Left cardiac atrium (tissue), 4 donors: ENCODE measurements at regions not wholly inside any gene's neighbourhood (a gene's known extent, or its start where the extent isn't known, plus 50 kb on each side); places are given as distances from the start of the nearest gene placed in this dataset.

Source experiments
- ATAC-seq, 2 donors: fragments of 200-7000 bp; cut with Tn5 transposase; one replicate each; pipeline ENCODE4 v1.9.1; 2020; ENCODE audit warnings: mild to moderate bottlenecking in 2 of 2, moderate library complexity in 2 of 2
- DNase-seq: peaks from one replicate; pipeline ENCODE4 v3.0.0-alpha.2; 2020
- intact Hi-C, 2 donors: fragments of 100-400 bp; cut with DNase I; formaldehyde crosslinking; loops; one replicate each; pipeline versions ENCODE4 v1.14.1 to v1.15.1; 2022 to 2023
- donor health status: DM: no; HTN: yes; CAD: no.
- donor health status: DM: no; HTN: yes; CAD: no; lungs with severe emphysema.
- donor health status: DM: yes; HTN: yes; CAD: no.
- donor health status: Dilated cardiomyopathy.

- intact Hi-C loops, result no loop called here
- no peak for ATAC-seq
- DNase-seq, result no peak
Observed at GRCh38 chr6:145381941-145382340, 353.4 kb downstream of the EPM2A start.

DNA sequence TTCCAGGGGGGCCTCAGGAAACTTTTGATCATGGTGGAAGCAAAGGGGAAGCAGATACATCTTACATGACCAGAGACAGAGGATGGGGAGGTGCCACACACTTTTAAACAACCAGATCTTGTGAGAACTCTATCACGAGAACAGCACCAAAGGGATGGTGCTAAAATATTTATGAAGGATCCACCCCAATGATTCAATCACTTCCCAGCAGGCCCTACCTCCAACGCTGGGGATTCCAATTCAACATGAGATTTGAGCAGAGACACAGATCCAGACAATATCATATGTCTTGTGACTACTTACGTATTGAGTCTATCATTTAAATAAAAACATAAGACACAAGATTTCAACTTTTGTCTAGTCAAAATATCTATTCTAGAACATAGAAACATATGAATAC lies 351.9 kb downstream of the EPM2A start:
- ATAC-seq, result no peak
- DNase-seq, result no peak
- intact Hi-C loops, result no loop called here

- no peak for ATAC-seq
- DNase-seq, result no peak
- intact Hi-C loops, result no loop called here
Observed at GRCh38 chr6:145384503-145384902, 350.8 kb downstream of the EPM2A start.

DNA sequence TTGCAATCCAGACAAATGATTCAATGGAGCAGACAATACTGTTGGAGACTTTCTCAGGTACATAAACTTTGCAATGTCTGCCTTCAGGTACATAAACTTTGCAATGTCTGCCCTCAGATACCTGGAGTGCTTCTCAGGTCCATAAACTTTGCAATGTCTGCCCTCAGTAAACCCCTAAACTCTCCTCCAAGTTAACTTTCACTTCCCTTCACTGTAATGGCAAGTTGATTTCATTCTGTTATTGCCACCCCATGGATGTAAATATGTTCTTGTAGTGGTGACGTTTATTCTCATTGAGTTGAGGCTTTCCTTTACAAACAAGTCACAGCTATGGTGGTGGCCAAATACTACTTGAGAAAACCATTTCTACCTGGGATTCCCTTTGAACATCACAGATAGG lies 338.8 kb downstream of the EPM2A start:
- no peak for DNase-seq
- intact Hi-C loops, result no loop called here

GRCh38 chr6:145400508-145400907 lies 334.8 kb downstream of the EPM2A start:
- no peak for DNase-seq
- intact Hi-C loops, result no loop called here
- ATAC-seq, result no peak

More for the DNA sequence above, 338.8 kb downstream of the EPM2A start:
- ATAC-seq, result no peak

GRCh38 chr6:145405006-145405551 lies 330.2 kb downstream of the EPM2A start:
- intact Hi-C loops, result no loop called here
- ATAC-seq, result no peak
- DNase-seq, result no peak

- intact Hi-C loops, result no loop called here
- DNase-seq (no peak), ATAC-seq (no peak)
Observed at GRCh38 chr6:145406783-145407182, 328.5 kb downstream of the EPM2A start.

- ATAC-seq (no peak), DNase-seq (no peak)
- intact Hi-C loops, result no loop called here
Observed at GRCh38 chr6:145415616-145416015, 319.7 kb downstream of the EPM2A start.

DNA sequence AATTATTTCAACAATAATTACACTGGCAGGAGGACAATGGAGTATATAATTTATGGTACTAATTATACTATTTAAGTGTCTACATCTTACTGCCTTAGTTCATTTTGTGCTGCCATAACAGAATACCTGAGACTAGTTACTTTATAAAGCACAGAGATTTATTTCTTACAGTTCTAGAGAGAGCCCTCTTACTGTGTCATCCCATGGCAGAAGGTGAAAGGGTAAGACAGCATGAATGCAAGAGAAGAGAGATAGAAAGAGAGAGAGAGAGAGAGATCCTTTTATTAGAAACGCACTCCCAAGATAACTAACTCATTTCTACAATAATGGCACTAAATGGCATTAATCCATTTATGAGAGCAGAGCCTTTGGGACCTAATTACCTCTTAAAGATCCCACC lies 314.7 kb downstream of the EPM2A start:
- ATAC-seq (no peak), DNase-seq (no peak)
- intact Hi-C loops, result no loop called here

GRCh38 chr6:145423936-145424335 lies 311.4 kb downstream of the EPM2A start:
- DNase-seq (no peak), ATAC-seq (no peak)
- intact Hi-C loops, result no loop called here

- ATAC-seq (no peak), DNase-seq (no peak)
Observed at GRCh38 chr6:145427232-145427631, 308.1 kb downstream of the EPM2A start.

DNA sequence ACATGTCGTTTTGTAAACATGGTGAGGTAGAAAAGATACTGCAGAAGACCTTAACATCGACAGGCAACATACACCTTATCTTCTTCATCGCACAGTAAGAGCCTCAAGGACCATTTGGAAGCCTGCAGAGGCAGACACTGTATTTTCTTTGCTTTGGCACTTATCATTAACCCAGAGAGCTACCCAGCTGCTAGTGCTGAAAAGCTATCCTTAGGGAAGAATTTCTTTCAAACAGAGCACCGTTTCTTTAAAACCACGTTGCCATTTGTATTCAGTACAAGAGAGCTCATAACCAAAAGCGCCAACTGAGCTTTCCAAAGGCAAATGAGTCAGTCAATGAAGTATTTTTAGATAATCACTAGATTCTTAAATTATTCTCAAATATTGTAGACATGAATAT lies 306.6 kb downstream of the EPM2A start:
- DNase-seq, result no peak
- ATAC-seq, result no peak
- intact Hi-C loops, result no loop called here

More at GRCh38 chr6:145427232-145427631, 308.1 kb downstream of the EPM2A start:
- intact Hi-C loops, result no loop called here

DNA sequence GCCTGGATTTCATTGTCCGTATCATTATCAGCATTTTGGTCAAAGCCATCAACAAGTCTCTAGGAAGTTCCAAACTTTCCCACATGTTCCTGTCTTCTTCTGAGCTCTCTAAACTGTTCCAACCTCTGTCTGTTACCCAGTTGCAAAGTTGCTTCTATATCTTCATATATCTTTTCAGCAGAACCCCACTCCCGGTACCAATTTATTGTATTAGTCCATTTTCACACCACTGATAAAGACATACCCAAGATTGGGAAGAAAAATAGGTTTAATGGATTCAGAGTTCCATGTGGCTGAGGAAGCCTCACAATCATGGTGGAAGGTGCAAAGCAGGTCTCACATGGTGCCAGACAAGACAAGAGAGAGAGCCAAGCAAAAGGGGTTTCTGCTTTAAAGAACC lies 293.2 kb downstream of the EPM2A start:
- intact Hi-C loops, result no loop called here
- DNase-seq (no peak), ATAC-seq (no peak)

GRCh38 chr6:145445674-145446073 lies 289.6 kb downstream of the EPM2A start:
- no peak for DNase-seq
- intact Hi-C loops, result no loop called here

GRCh38 chr6:145451029-145451428 lies 284.3 kb downstream of the EPM2A start:
- ATAC-seq, result no peak
- intact Hi-C loops, result no loop called here
- DNase-seq, result no peak

More at GRCh38 chr6:145445674-145446073, 289.6 kb downstream of the EPM2A start:
- no peak for ATAC-seq

DNA sequence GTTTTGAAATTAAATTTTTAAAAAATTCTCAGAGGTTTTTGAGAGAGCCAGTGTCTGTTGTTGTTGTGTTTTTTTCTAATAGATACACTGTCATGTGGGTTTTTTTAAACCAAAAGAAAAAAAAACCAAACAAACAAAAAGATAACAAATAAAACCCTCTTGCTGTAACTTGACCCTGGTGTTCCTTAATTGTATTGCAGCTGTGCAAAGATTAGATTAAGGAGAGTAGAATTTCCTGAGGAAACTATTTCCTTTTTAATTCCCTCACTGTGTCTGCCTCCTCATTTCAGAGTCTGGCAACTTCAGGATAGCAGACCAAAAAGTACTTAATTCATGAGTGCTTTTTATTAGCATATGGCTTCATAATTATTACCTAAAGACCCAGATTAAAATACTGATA lies 281.9 kb downstream of the EPM2A start:
- no peak for ATAC-seq
- intact Hi-C loops, result no loop called here
- DNase-seq, result no peak

GRCh38 chr6:145454006-145454405 lies 281.3 kb downstream of the EPM2A start:
- ATAC-seq, result no peak
- DNase-seq, result no peak
- intact Hi-C loops, result no loop called here

DNA sequence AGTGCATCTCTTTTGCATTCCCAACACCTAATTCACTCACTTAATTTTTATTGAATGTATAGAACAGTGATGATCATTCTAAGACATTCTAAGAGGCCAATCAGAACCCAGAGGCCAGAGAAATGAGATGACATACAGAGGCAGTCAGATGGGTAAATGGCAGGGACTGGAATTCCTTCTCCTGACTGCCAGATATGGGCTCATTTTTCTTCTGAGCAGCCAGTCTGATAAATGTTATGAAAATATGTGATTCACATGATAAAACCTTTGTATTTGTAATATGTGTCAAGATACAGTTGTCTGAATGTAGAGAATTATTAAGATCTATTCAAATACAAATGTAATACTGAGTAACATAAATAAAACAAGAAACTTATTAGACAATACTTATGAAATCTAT lies 277.8 kb downstream of the EPM2A start:
- ATAC-seq (no peak), DNase-seq (no peak)
- intact Hi-C loops, result no loop called here

- ATAC-seq (no peak), DNase-seq (no peak)
- intact Hi-C loops, result no loop called here
Observed at GRCh38 chr6:145468534-145468933, 266.8 kb downstream of the EPM2A start.

GRCh38 chr6:145469021-145469420 lies 266.3 kb downstream of the EPM2A start:
- intact Hi-C loops, result no loop called here
- no peak for ATAC-seq
- no peak for DNase-seq

DNA sequence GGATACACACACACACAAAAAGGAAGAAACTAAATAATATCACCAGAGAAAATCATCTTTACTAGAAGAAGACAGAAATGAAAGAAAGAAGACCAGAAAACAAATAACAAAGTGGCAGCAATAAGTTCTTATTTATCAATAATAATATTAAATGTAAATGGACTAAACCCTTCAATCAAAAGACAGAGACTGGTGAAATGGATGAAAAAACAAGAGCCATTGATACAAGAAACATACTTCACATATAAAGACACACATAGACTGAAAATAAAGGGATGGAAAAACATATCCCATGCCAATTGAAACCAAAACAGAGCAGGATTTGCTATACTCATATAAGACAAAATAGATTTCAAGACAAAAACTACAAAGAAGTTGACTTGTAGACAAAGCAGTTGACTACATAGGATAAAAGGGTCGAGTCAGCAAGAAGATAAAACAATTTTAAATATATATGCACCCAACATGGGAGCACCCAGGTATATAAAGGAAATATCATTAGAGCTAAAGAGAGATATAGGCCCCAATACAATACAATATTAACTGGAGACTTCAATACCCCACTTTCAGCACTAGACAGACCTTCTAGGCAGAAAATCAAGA lies 259.4 kb downstream of the EPM2A start:
- DNase-seq, result no peak
- ATAC-seq, result no peak
- intact Hi-C loops, result no loop called here

DNA sequence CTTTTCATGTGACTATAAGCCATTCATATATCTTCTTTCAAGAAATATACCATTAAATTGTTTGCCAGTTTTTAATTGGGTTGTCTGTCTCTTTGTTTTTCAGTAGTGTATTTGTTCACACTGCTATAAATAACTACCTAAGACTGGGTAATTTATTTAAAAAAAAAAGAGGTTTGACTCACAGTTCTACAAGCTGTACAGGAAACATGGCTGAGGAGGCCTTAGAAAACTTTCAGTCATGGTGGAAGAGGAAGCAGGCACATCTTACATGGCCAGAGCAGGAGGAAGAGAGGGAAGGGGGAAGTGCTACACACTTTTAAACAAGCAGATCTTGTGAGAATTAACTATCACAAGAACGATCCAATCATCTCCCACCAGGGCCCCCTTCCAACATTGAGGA lies 255.3 kb downstream of the EPM2A start:
- intact Hi-C loops, result no loop called here
- no peak for ATAC-seq
- no peak for DNase-seq
